K562 (cell line): ENCODE measurements at regions not wholly inside any gene's neighbourhood (a gene's known extent, or its start where the extent isn't known, plus 50 kb on each side); places are given as distances from the start of the nearest gene placed in this dataset.

Source experiments
- CREB3L1 ChIP-seq: fragments of 450-650 bp; IDR thresholded peaks from 2 replicates; pipeline ENCODE4 v1.6.1; 2014; ENCODE audit warnings: low read depth, mild to moderate bottlenecking, moderate library complexity, borderline replicate concordance
- CREM ChIP-seq: IDR thresholded peaks from 2 replicates; pipeline ENCODE4 v1.6.1; 2014; ENCODE audit warnings: antibody characterized with exemption, low read depth
- EWSR1 ChIP-seq: fragments of 450-650 bp; IDR thresholded peaks from 2 replicates; pipeline ENCODE4 v1.6.1; 2018; ENCODE audit warnings: borderline replicate concordance, mild to moderate bottlenecking, low read depth, moderate library complexity; ENCODE audit not compliant: partially characterized antibody
- FOXK2 ChIP-seq, 2 experiments: fragments of 450-650 bp; IDR thresholded peaks in 1 of 2; conservative IDR thresholded peaks in 1 of 2; 2 replicates each; pipeline ENCODE4 v1.6.1; 2016; ENCODE audit warnings: low read depth in 2 of 2, mild to moderate bottlenecking in 1 of 2
- HDAC6 ChIP-seq: IDR thresholded peaks from 2 replicates; pipeline ENCODE4 v1.6.1; 2012; ENCODE audit warnings: low read depth, mild to moderate bottlenecking, control low read depth, inconsistent platforms, low read length, moderate library complexity
- HLTF ChIP-seq: fragments of 450-650 bp; IDR thresholded peaks from 2 replicates; pipeline ENCODE4 v1.6.1; 2016
- SIX5 ChIP-seq, 2 experiments: IDR thresholded peaks; 2 replicates each; pipeline ENCODE4 v1.6.1; 2011; ENCODE audit warnings: low read length in 2 of 2, borderline replicate concordance in 1 of 2, low read depth in 1 of 2, mild to moderate bottlenecking in 1 of 2, moderate library complexity in 1 of 2; ENCODE audit not compliant: insufficient read depth in 1 of 2
- TF ChIP-seq, protein P1 (sequence below): fragments of 450-650 bp; IDR thresholded peaks from 2 replicates; pipeline ENCODE4 v1.6.1; 2016; ENCODE audit warnings: low read depth
- TF ChIP-seq, protein P2 (sequence below), 3 experiments: fragments of 200-800 bp in 1 of 3; sonication (Bioruptor generic) in 1 of 3; sonication (generic) in 1 of 3; formaldehyde crosslinking in 1 of 3; IDR thresholded peaks; 2 replicates each; pipeline versions ENCODE4 v1.6.1 to v1.8.0; 2016 to 2022; ENCODE audit warnings: mild to moderate bottlenecking in 2 of 3, missing compliant biosample characterization in 2 of 3, missing genetic modification characterization in 2 of 3, missing genetic modification reagents in 1 of 3

DNA sequence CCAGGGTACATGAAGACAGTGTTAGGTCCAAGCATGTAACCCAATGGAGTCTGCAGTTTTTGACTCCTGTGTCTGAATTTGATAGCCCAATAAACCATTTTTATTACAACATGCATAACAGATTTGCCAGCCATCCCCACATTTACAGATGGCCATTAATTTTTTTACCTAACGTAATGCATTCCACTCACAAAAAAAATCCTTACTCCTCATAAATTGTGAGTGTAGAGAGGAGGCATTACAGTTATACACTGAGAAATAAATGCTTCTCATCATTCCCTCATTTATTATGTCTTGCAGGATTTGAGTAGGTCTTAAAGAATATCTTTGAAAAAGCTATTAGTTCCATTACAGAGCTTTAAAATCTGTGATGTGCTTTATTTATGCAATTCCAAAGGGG is 193.8 kb downstream of the CMPK2 start (continued):
- TF ChIP-seq, protein P1, sequence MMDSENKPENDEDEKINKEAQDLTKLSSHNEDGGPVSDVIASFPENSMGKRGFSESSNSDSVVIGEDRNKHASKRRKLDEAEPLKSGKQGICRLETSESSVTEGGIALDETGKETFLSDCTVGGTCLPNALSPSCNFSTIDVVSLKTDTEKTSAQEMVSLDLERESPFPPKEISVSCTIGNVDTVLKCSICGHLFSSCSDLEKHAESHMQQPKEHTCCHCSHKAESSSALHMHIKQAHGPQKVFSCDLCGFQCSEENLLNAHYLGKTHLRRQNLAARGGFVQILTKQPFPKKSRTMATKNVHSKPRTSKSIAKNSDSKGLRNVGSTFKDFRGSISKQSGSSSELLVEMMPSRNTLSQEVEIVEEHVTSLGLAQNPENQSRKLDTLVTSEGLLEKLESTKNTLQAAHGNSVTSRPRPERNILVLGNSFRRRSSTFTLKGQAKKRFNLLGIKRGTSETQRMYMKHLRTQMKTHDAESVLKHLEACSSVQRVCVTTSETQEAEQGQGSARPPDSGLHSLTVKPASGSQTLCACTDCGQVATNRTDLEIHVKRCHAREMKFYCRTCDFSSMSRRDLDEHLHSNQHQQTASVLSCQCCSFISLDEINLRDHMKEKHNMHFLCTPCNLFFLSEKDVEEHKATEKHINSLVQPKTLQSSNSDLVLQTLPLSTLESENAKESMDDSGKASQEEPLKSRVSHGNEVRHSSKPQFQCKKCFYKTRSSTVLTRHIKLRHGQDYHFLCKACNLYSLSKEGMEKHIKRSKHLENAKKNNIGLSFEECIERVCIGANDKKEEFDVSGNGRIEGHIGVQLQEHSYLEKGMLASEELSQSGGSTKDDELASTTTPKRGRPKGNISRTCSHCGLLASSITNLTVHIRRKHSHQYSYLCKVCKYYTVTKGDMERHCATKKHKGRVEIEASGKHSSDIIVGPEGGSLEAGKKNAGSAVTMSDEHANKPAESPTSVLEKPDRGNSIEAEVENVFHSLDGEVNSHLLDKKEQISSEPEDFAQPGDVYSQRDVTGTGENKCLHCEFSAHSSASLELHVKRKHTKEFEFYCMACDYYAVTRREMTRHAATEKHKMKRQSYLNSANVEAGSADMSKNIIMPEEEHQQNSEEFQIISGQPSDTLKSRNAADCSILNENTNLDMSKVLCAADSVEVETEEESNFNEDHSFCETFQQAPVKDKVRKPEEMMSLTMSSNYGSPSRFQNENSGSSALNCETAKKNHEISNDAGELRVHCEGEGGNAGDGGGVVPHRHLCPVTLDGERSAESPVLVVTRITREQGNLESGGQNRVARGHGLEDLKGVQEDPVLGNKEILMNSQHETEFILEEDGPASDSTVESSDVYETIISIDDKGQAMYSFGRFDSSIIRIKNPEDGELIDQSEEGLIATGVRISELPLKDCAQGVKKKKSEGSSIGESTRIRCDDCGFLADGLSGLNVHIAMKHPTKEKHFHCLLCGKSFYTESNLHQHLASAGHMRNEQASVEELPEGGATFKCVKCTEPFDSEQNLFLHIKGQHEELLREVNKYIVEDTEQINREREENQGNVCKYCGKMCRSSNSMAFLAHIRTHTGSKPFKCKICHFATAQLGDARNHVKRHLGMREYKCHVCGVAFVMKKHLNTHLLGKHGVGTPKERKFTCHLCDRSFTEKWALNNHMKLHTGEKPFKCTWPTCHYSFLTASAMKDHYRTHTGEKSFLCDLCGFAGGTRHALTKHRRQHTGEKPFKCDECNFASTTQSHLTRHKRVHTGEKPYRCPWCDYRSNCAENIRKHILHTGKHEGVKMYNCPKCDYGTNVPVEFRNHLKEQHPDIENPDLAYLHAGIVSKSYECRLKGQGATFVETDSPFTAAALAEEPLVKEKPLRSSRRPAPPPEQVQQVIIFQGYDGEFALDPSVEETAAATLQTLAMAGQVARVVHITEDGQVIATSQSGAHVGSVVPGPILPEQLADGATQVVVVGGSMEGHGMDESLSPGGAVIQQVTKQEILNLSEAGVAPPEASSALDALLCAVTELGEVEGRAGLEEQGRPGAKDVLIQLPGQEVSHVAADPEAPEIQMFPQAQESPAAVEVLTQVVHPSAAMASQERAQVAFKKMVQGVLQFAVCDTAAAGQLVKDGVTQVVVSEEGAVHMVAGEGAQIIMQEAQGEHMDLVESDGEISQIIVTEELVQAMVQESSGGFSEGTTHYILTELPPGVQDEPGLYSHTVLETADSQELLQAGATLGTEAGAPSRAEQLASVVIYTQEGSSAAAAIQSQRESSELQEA = no peak
- TF ChIP-seq EWSR1 = no peak
- TF ChIP-seq FOXK2 (conservative IDR thresholded peaks at IDR 0.05 in 1 of 2, IDR thresholded peaks at IDR 0.05 in 1 of 2; ENCODE audit: low read depth in 2 of 2) = no peak
- TF ChIP-seq SIX5 (IDR thresholded peaks at IDR 0.05; ENCODE audit: borderline replicate concordance in 1 of 2, insufficient read depth in 1 of 2, low read depth in 1 of 2, low read length in 2 of 2) = no peak
- no peak for TF ChIP-seq CREB3L1
- TF ChIP-seq HLTF = no peak
- TF ChIP-seq, protein P2, sequence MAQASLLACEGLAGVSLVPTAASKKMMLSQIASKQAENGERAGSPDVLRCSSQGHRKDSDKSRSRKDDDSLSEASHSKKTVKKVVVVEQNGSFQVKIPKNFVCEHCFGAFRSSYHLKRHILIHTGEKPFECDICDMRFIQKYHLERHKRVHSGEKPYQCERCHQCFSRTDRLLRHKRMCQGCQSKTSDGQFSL (CRISPR knock-in tag; IDR thresholded peaks at IDR 0.05) = no peak
- TF ChIP-seq, protein P2 (tag; IDR thresholded peaks at IDR 0.05) = no peak
- no peak for TF ChIP-seq CREM
- no peak for TF ChIP-seq HDAC6
- TF ChIP-seq, all 486 proteins: peak for 0
